Gastrocnemius medialis (tissue), 4 donors: ENCODE measurements at regions not wholly inside any gene's neighbourhood (a gene's known extent, or its start where the extent isn't known, plus 50 kb on each side); places are given as distances from the start of the nearest gene placed in this dataset.

Experiments
- CTCF ChIP-seq, 5 experiments: fragments of 450-650 bp in 3 of 5; fragments of 200-600 bp in 2 of 5; sonication (generic) in 2 of 5; IDR thresholded peaks in 4 of 5; conservative IDR thresholded peaks in 1 of 5; 1 replicate in 4 of 5; 2 replicates in 1 of 5; pipeline ENCODE4 v1.5.1; 2016 to 2019; ENCODE audit warnings: antibody characterized with exemption in 5 of 5, mild to moderate bottlenecking in 3 of 5, moderate library complexity in 3 of 5
- POLR2A ChIP-seq, 2 donors: fragments of 450-650 bp; IDR thresholded peaks; one replicate each; pipeline ENCODE4 v1.6.1; 2017; ENCODE audit warnings: antibody characterized with exemption in 2 of 2, mild to moderate bottlenecking in 2 of 2, moderate library complexity in 2 of 2

GRCh38 chr13:76339649-76340048, 546.6 kb downstream of the KCTD12 start:
- no peak for TF ChIP-seq CTCF (IDR thresholded peaks at IDR 0.05 in 4 of 5, conservative IDR thresholded peaks at IDR 0.05 in 1 of 5)
- TF ChIP-seq POLR2A (IDR thresholded peaks at IDR 0.05), result no peak
